ENCODE measurements at regions not wholly inside any gene's neighbourhood (a gene's known extent, or its start where the extent isn't known, plus 50 kb on each side); places are given as distances from the start of the nearest gene placed in this dataset.
"Not testable (repeated sequence)": the region's sequence is repeated elsewhere in the genome, so short reads cannot be mapped to it uniquely, and the experiment has no call there.

DNA sequence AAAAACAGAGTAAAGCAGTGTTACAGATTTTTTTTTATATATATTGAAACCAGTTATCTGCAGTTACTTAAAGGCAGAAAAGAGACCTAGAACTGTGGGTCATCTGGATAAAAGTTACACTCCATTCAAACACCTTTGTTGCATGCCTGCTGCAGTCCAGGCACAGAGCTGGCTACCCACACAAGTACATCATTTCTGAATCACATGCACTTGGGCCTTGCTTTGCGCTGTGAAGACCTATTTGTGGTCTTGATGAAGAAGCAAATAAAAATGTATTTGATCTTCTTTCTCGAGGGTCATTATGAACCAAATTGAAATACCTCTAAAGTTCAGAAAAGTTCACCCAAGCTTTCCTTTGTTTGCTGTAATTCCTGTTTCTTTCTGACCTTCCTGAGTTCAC is 503.0 kb upstream of the ZNF608 start:
- WGBS, 2 experiments (ENCODE audit: insufficient coverage in 2 of 2), result 80 to 100% methylated on average over 1 of the region's 2 CpGs

DNA sequence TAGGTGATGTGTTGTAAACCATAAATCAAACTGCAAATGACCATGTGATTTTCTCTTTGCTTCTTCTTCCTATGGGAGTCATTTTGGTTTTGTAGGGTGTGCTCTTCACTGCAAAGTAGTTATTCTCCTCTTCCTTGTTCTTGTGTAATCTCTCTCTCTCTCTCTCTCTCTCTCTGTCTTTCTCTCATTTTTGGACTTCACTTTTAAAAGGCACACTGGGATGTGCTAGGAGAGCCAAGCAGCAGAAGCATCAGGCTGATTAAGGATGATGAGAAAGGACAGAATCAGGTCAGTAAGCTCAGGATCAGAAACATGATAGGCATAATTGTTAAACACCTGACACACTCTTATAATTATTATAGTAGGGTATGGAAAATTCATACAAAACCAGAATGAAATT is 505.3 kb upstream of the ZNF608 start:
- H3K27ac ChIP-seq (ENCODE audit: low read depth, low read length, severe bottlenecking), result no peak overlapping the region
- peaks cover 24% of the 10 kb centered on the region for H3K9me3 ChIP-seq (ENCODE audit: control insufficient read depth, low read length)
- no peaks in the 10 kb centered on the region for H3K4me1 ChIP-seq (ENCODE audit: control insufficient read depth, insufficient read depth, low read length, poor library complexity, severe bottlenecking)
- no peaks in the 10 kb centered on the region for H3K36me3 ChIP-seq (ENCODE audit: control insufficient read depth, insufficient read depth, low read length)
- H3K4me3 ChIP-seq (ENCODE audit: extremely low read depth, insufficient read depth, low read length, poor library complexity, severe bottlenecking), result no peak overlapping the region

More for the DNA sequence above, 503.0 kb upstream of the ZNF608 start:
- H3K4me1 ChIP-seq (ENCODE audit: control insufficient read depth, insufficient read depth, low read length, poor library complexity, severe bottlenecking), result no peaks in the 10 kb centered on the region
- H3K4me3 ChIP-seq (ENCODE audit: extremely low read depth, insufficient read depth, low read length, poor library complexity, severe bottlenecking), result no peak overlapping the region
- no peaks in the 10 kb centered on the region for H3K36me3 ChIP-seq (ENCODE audit: control insufficient read depth, insufficient read depth, low read length)
- no peak overlapping the region for H3K27ac ChIP-seq (ENCODE audit: low read depth, low read length, severe bottlenecking)
- peaks cover 21% of the 10 kb centered on the region for H3K9me3 ChIP-seq (ENCODE audit: control insufficient read depth, low read length)

GRCh38 chr5:125253634-125254033 is 507.2 kb upstream of the ZNF608 start:
- H3K36me3 ChIP-seq (ENCODE audit: control insufficient read depth, insufficient read depth, low read length); H3K4me3 ChIP-seq (ENCODE audit: extremely low read depth, insufficient read depth, low read length, poor library complexity, severe bottlenecking); H3K27ac ChIP-seq (ENCODE audit: low read depth, low read length, severe bottlenecking); H3K4me1 ChIP-seq (ENCODE audit: control insufficient read depth, insufficient read depth, low read length, poor library complexity, severe bottlenecking): not testable (repeated sequence)
- WGBS, 2 experiments (ENCODE audit: insufficient coverage in 2 of 2), result 88 to 89% methylated on average over 5 to 7 of the region's 7 CpGs
- H3K9me3 ChIP-seq (ENCODE audit: control insufficient read depth, low read length), result peaks cover 24% of the 10 kb centered on the region

- no peak overlapping the region for H3K4me3 ChIP-seq (ENCODE audit: extremely low read depth, insufficient read depth, low read length, poor library complexity, severe bottlenecking)
- H3K27ac ChIP-seq (ENCODE audit: low read depth, low read length, severe bottlenecking), result no peak overlapping the region
- H3K36me3 ChIP-seq (ENCODE audit: control insufficient read depth, insufficient read depth, low read length), result no peaks in the 10 kb centered on the region
- 58 to 61% methylated on average over 2 of the region's 3 CpGs for WGBS, 2 experiments (ENCODE audit: insufficient coverage in 2 of 2)
- H3K9me3 ChIP-seq (ENCODE audit: control insufficient read depth, low read length), result peaks cover 24% of the 10 kb centered on the region
- peaks cover 6% of the 10 kb centered on the region for H3K4me1 ChIP-seq (ENCODE audit: control insufficient read depth, insufficient read depth, low read length, poor library complexity, severe bottlenecking)
Measured at GRCh38 chr5:125254267-125254666, 507.8 kb upstream of the ZNF608 start.

DNA sequence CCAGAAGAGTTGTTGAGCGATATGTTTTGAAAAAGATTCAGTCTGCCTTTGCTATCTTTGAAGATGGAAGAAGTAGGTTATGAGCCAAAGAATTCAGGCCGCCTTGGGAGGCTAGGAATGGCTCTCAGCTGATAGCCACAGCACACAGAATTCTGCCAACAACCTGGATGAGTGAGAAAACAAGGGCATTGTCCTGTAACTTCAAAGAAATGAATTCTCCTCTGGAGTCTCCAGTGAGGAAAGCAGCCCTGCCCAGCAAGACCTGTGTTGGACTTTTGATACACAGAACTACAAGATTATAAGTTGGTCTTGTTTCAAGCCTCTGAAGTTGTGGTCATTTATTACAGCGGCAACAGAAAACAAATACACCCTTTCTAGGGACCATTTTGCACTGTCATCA is 509.9 kb upstream of the ZNF608 start:
- H3K27ac ChIP-seq (ENCODE audit: low read depth, low read length, severe bottlenecking), result no peak overlapping the region
- peaks cover 24% of the 10 kb centered on the region for H3K9me3 ChIP-seq (ENCODE audit: control insufficient read depth, low read length)
- H3K36me3 ChIP-seq (ENCODE audit: control insufficient read depth, insufficient read depth, low read length), result no peaks in the 10 kb centered on the region
- 94 to 96% methylated on average over 2 to 3 of the region's 3 CpGs for WGBS, 2 experiments (ENCODE audit: insufficient coverage in 2 of 2)
- no peak overlapping the region for H3K4me3 ChIP-seq (ENCODE audit: extremely low read depth, insufficient read depth, low read length, poor library complexity, severe bottlenecking)
- H3K4me1 ChIP-seq (ENCODE audit: control insufficient read depth, insufficient read depth, low read length, poor library complexity, severe bottlenecking), result peaks cover 6% of the 10 kb centered on the region

DNA sequence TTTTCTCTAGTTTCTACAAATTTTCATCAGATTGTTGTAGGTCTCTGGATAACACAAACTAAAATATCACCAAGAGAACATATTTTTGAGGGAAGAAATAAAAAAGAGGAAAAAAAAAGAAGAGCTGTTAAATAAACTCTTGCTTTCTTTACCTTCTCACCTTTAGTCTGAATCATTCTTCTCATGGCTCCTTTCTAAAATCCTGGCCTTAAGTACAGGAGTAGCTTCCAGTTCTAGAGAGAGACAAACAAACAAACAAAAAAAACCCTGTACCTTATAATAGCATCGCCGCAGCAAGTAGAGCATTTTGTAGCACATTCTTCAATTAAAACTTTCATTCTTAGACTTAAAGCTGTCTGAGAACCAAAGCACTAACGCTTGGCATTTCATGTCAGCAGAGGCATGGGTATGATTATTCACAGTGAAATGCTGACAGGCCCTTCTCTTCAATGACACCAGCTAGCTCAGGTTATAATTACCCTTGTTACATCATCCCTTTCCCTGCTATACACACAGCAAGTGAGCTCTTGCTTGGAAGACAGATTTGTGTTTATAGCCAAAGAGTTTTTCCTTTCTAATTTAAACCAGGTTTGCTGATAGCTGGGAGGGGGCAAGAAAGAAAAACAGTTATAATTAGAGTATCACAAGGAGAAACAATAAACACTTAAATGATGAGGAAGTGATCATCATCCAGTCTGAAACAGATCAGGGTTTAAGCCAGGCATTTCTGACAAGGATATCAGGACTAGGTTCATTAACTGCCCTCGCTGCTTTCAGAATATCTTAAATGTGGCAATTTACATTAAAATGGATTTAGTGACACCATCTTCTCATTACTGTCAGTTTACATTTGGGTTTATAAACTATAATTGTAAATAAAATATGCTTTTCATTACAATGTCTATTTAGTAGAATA is 510.9 kb upstream of the ZNF608 start:
- Histone ChIP-seq H3K4me1 (ENCODE audit: control insufficient read depth, insufficient read depth, low read length, poor library complexity, severe bottlenecking) (peaks cover 6% of the 10 kb centered on the region), H3K36me3 (ENCODE audit: control insufficient read depth, insufficient read depth, low read length) (no peaks in the 10 kb centered on the region), H3K4me3 (ENCODE audit: extremely low read depth, insufficient read depth, low read length, poor library complexity, severe bottlenecking) (no peak overlapping the region), H3K27ac (ENCODE audit: low read depth, low read length, severe bottlenecking) (no peak overlapping the region), H3K9me3 (ENCODE audit: control insufficient read depth, low read length) (peaks cover 22% of the 10 kb centered on the region)
- WGBS, 2 experiments (ENCODE audit: insufficient coverage in 2 of 2), result 89 to 100% methylated on average over 2 of the region's 4 CpGs

DNA sequence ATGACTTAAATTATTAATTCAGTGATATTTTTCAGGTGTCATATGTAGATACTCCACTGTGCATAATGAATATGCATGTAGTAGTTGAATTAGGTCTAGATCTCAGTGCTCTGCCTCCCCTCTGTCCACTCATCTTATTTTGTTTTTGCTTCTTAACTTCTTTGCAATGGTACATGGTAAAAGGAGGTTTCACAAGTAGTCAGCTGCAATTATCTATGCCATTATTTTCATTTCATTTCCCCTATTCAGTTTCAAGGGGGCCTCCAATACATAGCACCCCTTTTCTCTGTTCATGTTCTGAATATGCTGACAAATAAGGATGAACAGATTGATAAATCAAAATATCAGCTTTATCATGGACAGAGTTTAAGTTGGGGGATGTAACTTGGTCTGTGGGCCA is 511.6 kb upstream of the ZNF608 start:
- H3K9me3 ChIP-seq (ENCODE audit: control insufficient read depth, low read length), result peaks cover 18% of the 10 kb centered on the region
- H3K36me3 ChIP-seq (ENCODE audit: control insufficient read depth, insufficient read depth, low read length), result no peaks in the 10 kb centered on the region
- H3K4me1 ChIP-seq (ENCODE audit: control insufficient read depth, insufficient read depth, low read length, poor library complexity, severe bottlenecking), result peaks cover 6% of the 10 kb centered on the region
- no peak overlapping the region for H3K27ac ChIP-seq (ENCODE audit: low read depth, low read length, severe bottlenecking)
- no peak overlapping the region for H3K4me3 ChIP-seq (ENCODE audit: extremely low read depth, insufficient read depth, low read length, poor library complexity, severe bottlenecking)

DNA sequence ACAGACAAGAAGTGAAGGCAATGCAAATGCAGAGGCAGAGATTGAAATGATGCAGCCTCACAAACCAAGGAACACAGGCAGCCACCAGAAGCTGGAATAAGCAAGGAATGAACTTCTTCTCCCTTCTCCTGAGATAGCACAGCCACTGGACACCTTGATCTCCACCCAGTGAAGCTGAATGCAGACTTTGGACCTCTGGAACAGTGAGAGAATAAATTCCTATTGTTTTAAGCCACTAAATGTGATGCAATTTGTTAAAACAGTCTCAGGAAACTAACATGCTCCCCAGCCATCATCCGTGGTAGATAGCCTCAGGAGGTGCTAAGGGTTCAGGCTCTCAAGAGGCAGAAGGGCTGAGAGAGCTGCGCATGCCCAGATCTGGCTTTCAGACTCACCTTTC is 512.2 kb upstream of the ZNF608 start:
- H3K4me1 ChIP-seq (ENCODE audit: control insufficient read depth, insufficient read depth, low read length, poor library complexity, severe bottlenecking), result peaks cover 9% of the 10 kb centered on the region
- H3K9me3 ChIP-seq (ENCODE audit: control insufficient read depth, low read length), result peaks cover 11% of the 10 kb centered on the region
- H3K27ac ChIP-seq (ENCODE audit: low read depth, low read length, severe bottlenecking), result no peak overlapping the region
- 71% methylated on average over 1 of the region's 2 CpGs; no CpG with 5 or more reads in 1 of the 2 experiments for WGBS, 2 experiments (ENCODE audit: insufficient coverage in 2 of 2)
- no peaks in the 10 kb centered on the region for H3K36me3 ChIP-seq (ENCODE audit: control insufficient read depth, insufficient read depth, low read length)
- H3K4me3 ChIP-seq (ENCODE audit: extremely low read depth, insufficient read depth, low read length, poor library complexity, severe bottlenecking), result no peak overlapping the region

DNA sequence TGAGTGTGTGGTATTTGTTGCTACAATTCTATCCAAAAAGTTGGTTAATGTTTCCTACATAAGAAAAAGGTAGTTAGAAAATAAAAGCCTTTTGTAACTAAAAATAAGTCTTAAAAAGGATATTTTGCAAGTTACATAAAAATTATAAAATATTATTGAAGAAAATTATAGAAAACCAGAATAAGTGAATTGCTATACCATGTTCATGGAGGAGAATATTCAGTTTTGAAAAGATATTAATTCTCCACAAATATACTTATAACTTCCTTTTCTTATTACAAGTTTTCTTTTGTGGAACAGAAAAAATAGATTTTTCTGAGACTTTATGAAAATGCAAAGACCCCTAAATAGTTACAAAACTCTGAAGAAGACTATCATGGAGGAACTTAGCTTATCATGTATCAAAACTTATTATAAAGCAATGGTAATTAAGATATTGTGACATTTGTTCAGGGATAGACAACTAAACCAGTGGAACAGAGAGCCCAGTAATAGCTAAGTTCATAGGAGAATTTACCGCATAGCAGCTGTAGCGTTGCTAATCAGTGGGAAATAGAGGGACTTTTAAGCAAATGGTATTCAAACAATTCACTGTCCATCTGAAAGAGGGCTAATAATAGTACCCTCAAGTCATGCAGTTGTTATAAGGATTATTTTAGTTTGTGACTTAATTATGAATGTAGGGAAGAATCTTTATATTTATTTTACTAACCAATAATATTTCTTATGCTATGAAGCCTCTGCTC is 515.2 kb upstream of the ZNF608 start:
- no peak overlapping the region for H3K27ac ChIP-seq (ENCODE audit: low read depth, low read length, severe bottlenecking)
- no peak overlapping the region for H3K4me3 ChIP-seq (ENCODE audit: extremely low read depth, insufficient read depth, low read length, poor library complexity, severe bottlenecking)
- no peaks in the 10 kb centered on the region for H3K36me3 ChIP-seq (ENCODE audit: control insufficient read depth, insufficient read depth, low read length)
- peaks cover 15% of the 10 kb centered on the region for H3K4me1 ChIP-seq (ENCODE audit: control insufficient read depth, insufficient read depth, low read length, poor library complexity, severe bottlenecking)
- no peaks in the 10 kb centered on the region for H3K9me3 ChIP-seq (ENCODE audit: control insufficient read depth, low read length)
- WGBS, 2 experiments (ENCODE audit: insufficient coverage in 2 of 2), result 89 to 93% methylated on average over 2 of the region's 2 CpGs

GRCh38 chr5:125262782-125263181 is 516.3 kb upstream of the ZNF608 start:
- Histone ChIP-seq H3K4me1 (ENCODE audit: control insufficient read depth, insufficient read depth, low read length, poor library complexity, severe bottlenecking) (peaks cover 9% of the 10 kb centered on the region), H3K36me3 (ENCODE audit: control insufficient read depth, insufficient read depth, low read length) (no peaks in the 10 kb centered on the region), H3K9me3 (ENCODE audit: control insufficient read depth, low read length) (no peaks in the 10 kb centered on the region), H3K27ac (ENCODE audit: low read depth, low read length, severe bottlenecking) (peak overlapping the region; percentile 62), H3K4me3 (ENCODE audit: extremely low read depth, insufficient read depth, low read length, poor library complexity, severe bottlenecking) (no peak overlapping the region)
- no CpG with 5 or more reads among the region's 4 CpGs for WGBS, 2 experiments (ENCODE audit: insufficient coverage in 2 of 2)

DNA sequence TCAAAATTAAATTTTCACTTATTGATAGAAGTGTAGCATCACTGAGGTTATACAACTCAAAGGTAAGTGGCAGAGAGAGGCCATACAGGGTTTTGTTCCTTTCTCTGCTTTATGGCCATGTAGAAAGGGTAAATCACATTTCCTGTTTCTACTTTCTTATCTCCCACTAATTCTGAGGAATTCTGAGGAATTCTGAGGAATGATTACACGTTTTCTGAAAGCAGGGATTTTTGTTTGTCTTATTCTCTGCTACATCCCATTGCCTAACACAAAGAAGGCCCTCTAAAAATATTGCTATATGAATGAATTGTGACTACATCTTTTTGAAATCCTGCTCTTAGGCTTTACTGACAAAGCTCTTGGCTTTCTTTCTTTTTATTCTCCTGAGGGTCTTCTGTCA is 516.9 kb upstream of the ZNF608 start:
- Histone ChIP-seq H3K36me3 (ENCODE audit: control insufficient read depth, insufficient read depth, low read length) (no peaks in the 10 kb centered on the region), H3K4me1 (ENCODE audit: control insufficient read depth, insufficient read depth, low read length, poor library complexity, severe bottlenecking) (peaks cover 9% of the 10 kb centered on the region), H3K4me3 (ENCODE audit: extremely low read depth, insufficient read depth, low read length, poor library complexity, severe bottlenecking) (no peak overlapping the region), H3K27ac (ENCODE audit: low read depth, low read length, severe bottlenecking) (peak overlapping the region; percentile 62), H3K9me3 (ENCODE audit: control insufficient read depth, low read length) (no peaks in the 10 kb centered on the region)
- no CpG with 5 or more reads among the region's 1 CpG for WGBS, 2 experiments (ENCODE audit: insufficient coverage in 2 of 2)

Measured in mesodermal cell (in vitro differentiated cells).